Activated naive CD4-positive, alpha-beta T cell treated with anti-CD3 and anti-CD28 coated beads, Interleukin-2, amount 50 U/mL, for 24 hours (primary cell): ENCODE measurements at regions not wholly inside any gene's neighbourhood (a gene's known extent, or its start where the extent isn't known, plus 50 kb on each side); places are given as distances from the start of the nearest gene placed in this dataset.

ENCODE experiments used
- H3K27ac Mint-ChIP-seq: one replicate; pipeline ENCODE4 v1.8.0; 2021; ENCODE audit warnings: mild to moderate bottlenecking, mixed read lengths
- H3K27me3 Mint-ChIP-seq: one replicate; pipeline ENCODE4 v1.8.0; 2021; ENCODE audit warnings: mixed read lengths
- H3K36me3 Mint-ChIP-seq: one replicate; pipeline ENCODE4 v1.8.0; 2021; ENCODE audit warnings: mixed read lengths
- H3K4me1 Mint-ChIP-seq: one replicate; pipeline ENCODE4 v1.8.0; 2021; ENCODE audit warnings: mixed read lengths
- H3K4me3 Mint-ChIP-seq: one replicate; pipeline ENCODE4 v1.8.0; 2021; ENCODE audit warnings: mild to moderate bottlenecking, mixed read lengths
- H3K9me3 Mint-ChIP-seq: one replicate; pipeline ENCODE4 v1.8.0; 2021; ENCODE audit warnings: mixed read lengths

DNA sequence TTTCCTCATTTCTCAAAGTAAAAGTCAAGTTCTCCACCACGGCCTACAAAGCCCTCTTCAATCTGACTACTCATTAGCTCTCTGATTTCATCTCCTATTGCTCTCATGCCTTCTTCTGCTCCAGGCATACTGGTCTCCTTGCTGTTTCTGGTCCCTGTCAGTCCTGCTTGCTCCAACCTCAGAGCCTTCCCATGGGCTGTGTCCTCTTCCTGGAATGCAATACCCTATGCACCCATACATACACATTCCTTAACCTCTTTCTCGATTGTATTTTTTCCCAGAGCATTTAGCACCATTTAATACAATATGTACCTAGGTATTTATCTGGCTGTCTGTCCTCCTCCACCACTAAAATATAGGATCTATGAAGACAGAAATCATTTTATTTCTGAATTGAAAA lies 385.2 kb downstream of the GASK1B start:
- Mint-ChIP-seq H3K4me1 (no peaks in the 10 kb centered on the region), H3K9me3 (no peaks in the 10 kb centered on the region), H3K4me3 (no peak overlapping the region), H3K27ac (no peak overlapping the region), H3K36me3 (no peaks in the 10 kb centered on the region), H3K27me3 (no peaks in the 10 kb centered on the region)

DNA sequence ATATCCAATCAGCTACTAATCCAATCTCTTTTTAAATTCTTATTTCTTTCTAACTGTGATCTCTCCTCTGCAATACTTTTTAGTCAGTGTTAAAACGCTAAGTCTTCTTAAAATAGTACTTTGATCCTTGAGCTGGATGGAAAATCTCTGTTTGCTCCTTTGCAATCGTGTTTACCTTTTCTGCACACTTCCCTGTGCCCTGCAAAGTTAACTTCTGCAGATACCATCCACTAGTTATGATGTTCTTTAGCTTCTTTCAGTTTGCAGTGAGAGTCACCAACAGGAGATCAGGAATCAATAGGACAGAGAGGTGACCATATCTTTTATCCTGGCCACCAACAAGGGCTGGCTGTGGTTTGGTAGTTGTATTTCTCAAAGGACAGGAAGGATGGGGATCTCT lies 391.5 kb downstream of the GASK1B start:
- Mint-ChIP-seq H3K9me3 (no peaks in the 10 kb centered on the region), H3K4me1 (no peaks in the 10 kb centered on the region), H3K27ac (no peak overlapping the region), H3K4me3 (no peak overlapping the region), H3K27me3 (no peaks in the 10 kb centered on the region), H3K36me3 (no peaks in the 10 kb centered on the region)

DNA sequence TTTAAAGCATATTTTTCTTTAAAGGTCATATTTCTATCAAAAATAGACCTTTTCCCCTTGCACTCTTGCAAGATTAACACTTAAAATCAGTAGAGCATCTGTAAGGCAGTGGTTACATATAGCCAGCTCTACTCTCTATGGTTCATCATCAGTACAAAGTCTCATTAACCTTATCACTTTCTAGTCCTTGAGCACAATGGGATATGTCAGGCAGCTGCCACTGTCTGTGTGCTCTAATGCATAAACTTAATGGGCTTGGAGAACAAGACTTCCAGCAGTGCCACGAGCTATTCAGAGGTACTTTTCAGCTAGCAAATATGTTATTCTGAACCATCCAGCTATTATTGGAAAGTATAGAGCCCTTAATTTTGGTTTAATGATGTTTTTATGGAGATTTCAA lies 393.7 kb downstream of the GASK1B start:
- Mint-ChIP-seq H3K4me1 (no peaks in the 10 kb centered on the region), H3K27ac (no peak overlapping the region), H3K9me3 (no peaks in the 10 kb centered on the region), H3K4me3 (no peak overlapping the region), H3K36me3 (no peaks in the 10 kb centered on the region), H3K27me3 (no peaks in the 10 kb centered on the region)

DNA sequence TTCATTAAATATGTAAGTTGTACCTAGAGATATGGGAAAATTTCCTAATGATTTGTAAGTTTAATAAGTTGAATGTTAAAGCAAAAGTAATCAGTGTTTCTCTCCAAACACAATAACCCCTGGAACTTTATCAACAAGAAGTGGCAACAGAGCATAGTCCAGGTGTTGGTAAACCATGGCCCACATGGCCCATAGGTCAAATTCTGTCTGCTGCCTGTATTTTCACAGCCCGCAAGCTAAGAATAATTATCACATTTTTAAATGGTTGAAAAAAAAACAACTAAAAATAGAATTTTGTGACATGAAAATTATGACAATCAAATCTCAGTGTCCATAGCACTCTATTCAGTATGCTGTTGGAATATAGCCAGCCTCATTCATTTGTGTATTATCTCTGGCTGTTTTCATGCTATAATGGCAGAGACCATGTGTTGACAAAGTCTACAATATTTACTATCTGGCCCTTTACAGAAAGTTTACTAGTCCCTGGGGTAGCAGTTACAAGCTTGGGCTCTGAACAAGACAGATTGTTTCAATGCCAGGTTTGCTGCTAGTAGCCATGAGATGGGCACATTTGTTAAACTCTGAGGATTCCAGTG lies 395.8 kb downstream of the GASK1B start:
- Mint-ChIP-seq H3K4me3 (no peak overlapping the region), H3K27me3 (no peaks in the 10 kb centered on the region), H3K4me1 (no peaks in the 10 kb centered on the region), H3K9me3 (no peaks in the 10 kb centered on the region), H3K27ac (no peak overlapping the region), H3K36me3 (no peaks in the 10 kb centered on the region)

DNA sequence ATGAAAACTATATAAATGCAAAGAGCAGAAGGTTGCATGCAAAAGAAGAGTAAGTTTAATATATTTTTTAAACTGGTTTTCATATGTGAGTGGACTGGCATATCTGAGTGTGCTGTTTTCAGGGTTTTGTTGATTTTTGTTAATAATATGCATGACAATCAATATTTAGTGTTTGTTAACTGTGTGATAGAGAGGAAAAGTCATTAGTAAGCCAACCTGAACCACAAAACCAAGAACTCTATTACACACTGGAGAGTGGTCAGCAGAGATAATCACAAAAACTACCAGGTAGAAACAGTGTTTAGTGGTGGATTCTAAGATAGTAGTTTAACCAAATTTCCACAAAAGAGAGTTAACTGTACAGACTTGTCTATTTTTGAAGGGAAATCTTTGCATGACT lies 396.9 kb downstream of the GASK1B start:
- Mint-ChIP-seq H3K36me3 (no peaks in the 10 kb centered on the region), H3K9me3 (no peaks in the 10 kb centered on the region), H3K4me3 (no peak overlapping the region), H3K27ac (no peak overlapping the region), H3K27me3 (no peaks in the 10 kb centered on the region), H3K4me1 (no peaks in the 10 kb centered on the region)

DNA sequence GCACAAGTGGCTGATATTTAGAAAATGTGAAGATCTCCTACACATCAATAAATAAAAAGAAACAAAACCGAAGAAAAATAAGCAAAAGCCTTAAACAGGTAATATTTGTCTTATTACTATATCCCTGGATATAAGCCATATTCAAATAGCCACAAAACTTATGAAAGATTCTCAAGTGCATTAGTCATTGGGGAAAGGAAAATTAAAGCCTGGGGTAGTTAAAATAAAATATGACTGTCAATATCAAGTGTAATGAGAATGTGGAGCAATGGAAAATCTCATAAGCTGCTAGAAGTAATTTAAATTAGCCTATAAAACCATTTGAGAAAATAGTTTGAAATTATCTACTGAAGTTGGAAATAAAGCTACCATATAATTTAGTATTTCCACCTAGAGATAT lies 399.9 kb downstream of the GASK1B start:
- H3K36me3 Mint-ChIP-seq: no peaks in the 10 kb centered on the region
- no peaks in the 10 kb centered on the region for H3K27me3 Mint-ChIP-seq
- H3K9me3 Mint-ChIP-seq: no peaks in the 10 kb centered on the region
- H3K27ac Mint-ChIP-seq: no peak overlapping the region
- no peaks in the 10 kb centered on the region for H3K4me1 Mint-ChIP-seq
- no peak overlapping the region for H3K4me3 Mint-ChIP-seq

DNA sequence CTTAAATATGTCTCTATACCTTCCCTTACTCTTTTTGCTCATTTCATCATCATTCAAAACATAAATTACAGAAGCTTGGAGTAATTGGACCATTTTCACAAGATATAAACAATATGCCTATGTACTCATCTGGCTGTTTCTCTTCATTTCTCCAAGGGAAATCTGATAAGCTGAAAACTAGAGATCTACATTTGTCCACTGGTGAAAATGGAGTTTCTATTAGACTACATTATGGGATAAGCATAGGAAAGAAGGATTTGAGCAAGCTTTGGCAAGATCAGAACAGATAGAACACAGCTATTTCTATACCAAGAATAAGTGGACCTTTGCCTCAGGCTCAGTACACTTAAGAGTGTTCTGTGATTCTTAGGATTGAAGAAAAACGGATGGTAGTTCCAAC lies 404.4 kb downstream of the GASK1B start:
- Mint-ChIP-seq H3K9me3 (no peaks in the 10 kb centered on the region), H3K27ac (no peak overlapping the region), H3K36me3 (no peaks in the 10 kb centered on the region), H3K4me1 (no peaks in the 10 kb centered on the region), H3K4me3 (no peak overlapping the region), H3K27me3 (no peaks in the 10 kb centered on the region)

DNA sequence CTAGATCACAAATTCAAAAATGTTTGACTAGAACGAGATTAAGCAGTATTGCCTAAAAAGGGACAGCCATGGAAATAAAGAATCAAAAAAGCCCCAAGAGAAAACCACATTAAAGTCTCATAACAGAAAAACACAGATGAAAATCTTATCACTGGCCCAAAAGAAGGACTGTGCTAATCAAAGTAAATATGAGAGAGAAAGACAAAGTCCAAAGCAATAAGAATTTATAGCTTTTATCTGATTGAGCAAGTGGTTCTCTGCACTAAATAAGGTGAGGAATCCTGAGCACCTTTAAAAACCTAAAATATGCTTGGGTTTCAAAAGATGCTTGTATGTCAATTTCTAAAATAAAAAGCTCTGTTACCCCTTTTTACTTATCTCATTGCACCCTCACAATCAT lies 409.3 kb downstream of the GASK1B start:
- Mint-ChIP-seq H3K4me3 (no peak overlapping the region), H3K9me3 (peaks cover 6% of the 10 kb centered on the region), H3K27ac (no peak overlapping the region), H3K36me3 (no peaks in the 10 kb centered on the region), H3K27me3 (no peaks in the 10 kb centered on the region), H3K4me1 (no peaks in the 10 kb centered on the region)

DNA sequence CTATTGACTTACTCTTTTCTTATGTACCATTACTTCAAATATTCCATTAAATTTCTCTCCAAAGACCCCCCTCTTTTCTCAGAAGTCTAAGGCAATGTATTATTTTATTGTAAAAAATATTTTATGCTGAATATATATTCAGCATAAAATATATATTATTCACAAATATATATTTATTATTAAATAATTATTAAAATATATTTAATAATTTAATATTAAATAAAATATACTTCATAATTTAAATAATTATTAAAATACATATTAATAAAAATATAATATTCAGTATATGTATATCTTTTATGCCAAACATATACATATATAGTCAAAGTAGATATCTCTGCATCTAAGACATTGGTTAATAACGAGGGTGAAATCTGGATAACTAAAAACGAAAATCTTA lies 418.4 kb downstream of the GASK1B start:
- Mint-ChIP-seq H3K27ac (no peak overlapping the region), H3K27me3 (no peaks in the 10 kb centered on the region), H3K4me3 (no peak overlapping the region), H3K36me3 (no peaks in the 10 kb centered on the region), H3K4me1 (no peaks in the 10 kb centered on the region), H3K9me3 (peaks cover 12% of the 10 kb centered on the region)

DNA sequence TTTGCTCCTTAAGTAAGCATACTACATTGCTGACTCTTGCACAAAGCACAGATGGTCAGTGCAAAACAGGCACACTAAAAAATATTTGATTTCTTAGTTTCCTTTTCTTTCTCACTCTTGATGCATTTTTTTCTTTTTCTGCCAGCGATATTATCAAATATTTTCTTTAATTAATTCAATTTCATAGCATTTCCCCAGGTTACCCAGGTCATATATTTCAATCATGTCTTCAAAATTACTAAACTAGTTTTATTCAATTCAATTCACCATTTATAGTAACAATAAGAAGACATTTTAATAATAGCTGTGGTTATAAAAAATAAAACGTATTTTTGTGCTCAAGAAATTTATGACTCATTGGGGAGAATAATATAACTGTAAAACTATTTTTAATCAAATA lies 421.2 kb downstream of the GASK1B start:
- no peak overlapping the region for H3K27ac Mint-ChIP-seq
- no peaks in the 10 kb centered on the region for H3K4me1 Mint-ChIP-seq
- no peaks in the 10 kb centered on the region for H3K27me3 Mint-ChIP-seq
- H3K4me3 Mint-ChIP-seq: no peak overlapping the region
- peaks cover 8% of the 10 kb centered on the region for H3K9me3 Mint-ChIP-seq
- H3K36me3 Mint-ChIP-seq: no peaks in the 10 kb centered on the region

DNA sequence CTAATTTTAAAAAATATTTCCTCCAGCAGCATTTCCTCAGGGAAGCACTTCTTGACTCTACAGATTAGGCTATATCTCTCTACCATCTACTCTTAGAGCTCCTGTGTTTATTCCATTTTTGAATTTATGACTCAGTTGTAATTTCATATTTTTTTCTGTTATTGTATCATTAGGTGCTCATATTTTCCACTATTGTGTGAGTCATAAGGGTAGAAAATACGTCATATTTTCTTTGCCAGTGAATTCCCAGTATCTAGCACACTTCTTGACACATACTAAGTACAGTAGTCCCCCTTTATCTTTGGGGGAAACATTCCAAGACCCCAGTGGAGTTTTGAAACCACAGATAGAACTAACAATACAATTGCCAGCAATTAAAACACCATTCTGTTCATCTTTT lies 431.2 kb downstream of the GASK1B start:
- H3K4me3 Mint-ChIP-seq: no peak overlapping the region
- no peaks in the 10 kb centered on the region for H3K27me3 Mint-ChIP-seq
- H3K27ac Mint-ChIP-seq: no peak overlapping the region
- H3K4me1 Mint-ChIP-seq: no peaks in the 10 kb centered on the region
- H3K9me3 Mint-ChIP-seq: no peaks in the 10 kb centered on the region
- H3K36me3 Mint-ChIP-seq: no peaks in the 10 kb centered on the region

DNA sequence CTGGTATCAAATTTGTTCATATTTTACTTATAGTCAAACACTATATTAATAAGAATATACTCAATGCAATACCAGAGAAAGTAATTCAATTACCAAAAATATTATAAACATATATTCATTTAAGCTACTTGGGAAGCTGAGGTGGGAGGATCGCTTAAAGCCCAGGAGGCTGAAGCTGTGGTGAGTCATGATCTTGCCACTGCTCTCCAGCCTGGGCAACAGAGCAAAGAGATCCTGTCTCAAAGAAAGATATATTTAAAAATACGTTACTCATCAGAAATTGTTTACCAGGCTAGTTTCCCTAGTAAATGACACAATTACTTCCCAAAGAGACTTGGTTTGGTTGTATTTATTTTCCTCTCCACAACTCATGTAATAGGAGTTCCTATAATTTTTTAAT lies 433.6 kb downstream of the GASK1B start:
- no peak overlapping the region for H3K27ac Mint-ChIP-seq
- no peak overlapping the region for H3K4me3 Mint-ChIP-seq
- H3K36me3 Mint-ChIP-seq: no peaks in the 10 kb centered on the region
- H3K9me3 Mint-ChIP-seq: no peaks in the 10 kb centered on the region
- H3K4me1 Mint-ChIP-seq: no peaks in the 10 kb centered on the region
- no peaks in the 10 kb centered on the region for H3K27me3 Mint-ChIP-seq

DNA sequence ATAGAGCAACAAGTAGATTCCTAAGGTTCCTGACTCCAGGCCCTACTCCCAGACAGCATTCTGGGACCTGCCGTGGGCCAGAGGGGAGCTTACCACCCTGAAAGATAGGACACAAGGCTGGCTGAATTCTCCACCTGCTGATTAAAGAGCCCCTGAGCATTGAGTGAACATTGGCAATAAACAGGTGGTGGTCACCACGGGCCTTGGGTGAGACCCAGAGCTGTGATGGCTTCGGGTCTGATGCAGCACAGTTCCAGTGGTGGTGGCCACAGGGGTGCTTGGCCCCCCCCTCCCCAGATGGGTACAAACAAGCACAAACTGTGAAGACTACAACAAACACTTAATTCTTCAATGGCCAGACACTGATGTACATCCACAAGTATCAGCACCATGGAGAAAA lies 444.6 kb downstream of the GASK1B start:
- H3K27me3 Mint-ChIP-seq: no peaks in the 10 kb centered on the region
- H3K27ac Mint-ChIP-seq: no peak overlapping the region
- H3K4me3 Mint-ChIP-seq: no peak overlapping the region
- H3K36me3 Mint-ChIP-seq: no peaks in the 10 kb centered on the region
- no peaks in the 10 kb centered on the region for H3K4me1 Mint-ChIP-seq
- no peaks in the 10 kb centered on the region for H3K9me3 Mint-ChIP-seq

DNA sequence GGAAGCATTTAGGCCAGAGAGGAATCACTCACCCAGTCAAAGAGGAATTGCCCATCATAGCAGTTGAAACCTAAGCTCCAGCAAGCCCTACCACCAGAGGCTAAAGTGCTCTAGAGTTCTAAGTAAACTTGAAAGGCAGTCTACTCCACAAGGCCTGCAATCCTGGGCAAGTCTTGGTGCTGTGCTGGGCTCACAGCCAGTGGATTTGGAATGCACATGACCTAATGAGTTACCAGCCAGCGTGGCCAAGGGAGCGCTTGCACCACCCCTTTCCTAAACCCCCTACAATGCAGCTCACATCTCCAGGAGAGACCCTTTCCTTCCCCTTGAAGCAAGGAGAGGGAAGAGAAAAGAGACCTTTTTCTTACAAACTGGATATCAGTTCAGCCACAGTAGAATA lies 445.7 kb downstream of the GASK1B start:
- no peaks in the 10 kb centered on the region for H3K36me3 Mint-ChIP-seq
- no peaks in the 10 kb centered on the region for H3K4me1 Mint-ChIP-seq
- H3K27ac Mint-ChIP-seq: no peak overlapping the region
- H3K27me3 Mint-ChIP-seq: no peaks in the 10 kb centered on the region
- H3K4me3 Mint-ChIP-seq: no peak overlapping the region
- H3K9me3 Mint-ChIP-seq: no peaks in the 10 kb centered on the region

DNA sequence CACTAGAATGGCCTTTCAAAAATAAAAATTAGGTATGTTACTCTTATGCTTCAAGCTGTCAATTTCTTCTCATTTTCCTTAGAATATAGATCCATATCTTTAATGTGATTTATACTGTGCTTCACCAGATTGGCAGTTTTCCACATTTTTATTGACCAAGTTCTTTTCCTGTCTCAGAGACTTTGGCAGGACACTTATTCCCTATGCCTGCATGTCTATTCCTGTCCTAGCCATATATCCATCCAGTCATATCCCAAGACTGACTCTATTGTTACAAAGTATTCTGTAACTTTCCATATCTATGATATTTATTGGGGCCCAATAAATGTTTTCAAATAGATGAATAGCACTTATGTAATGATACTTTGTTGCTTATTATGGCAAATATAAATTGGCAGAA lies 450.7 kb downstream of the GASK1B start:
- Mint-ChIP-seq H3K4me3 (no peak overlapping the region), H3K36me3 (no peaks in the 10 kb centered on the region), H3K27ac (no peak overlapping the region), H3K4me1 (no peaks in the 10 kb centered on the region), H3K27me3 (no peaks in the 10 kb centered on the region), H3K9me3 (peaks cover 5% of the 10 kb centered on the region)

DNA sequence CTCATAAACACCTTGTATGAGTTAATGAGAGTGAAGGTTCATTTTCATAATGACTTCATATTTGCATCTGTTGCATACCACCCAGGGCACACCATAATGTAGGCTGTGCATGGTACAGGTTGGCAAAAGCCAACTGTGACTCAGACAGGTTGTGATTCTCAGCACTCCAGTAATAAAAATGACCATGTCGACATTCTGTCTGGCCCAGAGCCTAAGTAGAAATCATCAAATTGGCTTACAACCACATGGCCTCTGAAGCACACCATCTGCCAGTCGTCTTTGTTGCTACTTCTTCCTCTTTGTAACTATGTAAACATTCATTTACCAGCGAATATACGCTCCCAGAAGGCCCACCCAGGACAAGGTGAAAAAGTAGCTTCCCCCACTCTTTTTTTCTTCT lies 459.5 kb downstream of the GASK1B start:
- H3K27ac Mint-ChIP-seq: no peak overlapping the region
- no peak overlapping the region for H3K4me3 Mint-ChIP-seq
- no peaks in the 10 kb centered on the region for H3K27me3 Mint-ChIP-seq
- no peaks in the 10 kb centered on the region for H3K36me3 Mint-ChIP-seq
- H3K4me1 Mint-ChIP-seq: no peaks in the 10 kb centered on the region
- H3K9me3 Mint-ChIP-seq: no peaks in the 10 kb centered on the region

DNA sequence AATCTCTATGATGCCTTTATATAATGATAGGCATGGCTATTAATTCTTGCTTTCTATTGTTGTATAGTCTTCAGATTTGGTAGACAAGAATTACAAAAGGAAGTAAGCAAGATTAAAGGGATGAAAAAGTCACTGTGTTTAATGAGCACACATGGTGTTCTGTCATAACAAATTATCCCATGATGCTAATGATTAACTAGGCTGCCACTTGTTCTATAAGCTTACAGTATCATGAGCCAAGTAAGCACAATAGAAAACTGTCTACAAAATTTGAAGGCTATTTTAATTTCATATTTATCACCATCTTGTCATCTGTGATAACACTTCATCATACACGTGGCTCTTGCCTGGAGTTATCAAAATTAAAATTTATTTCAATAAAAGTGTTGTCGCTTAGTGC lies 466.7 kb downstream of the GASK1B start:
- Mint-ChIP-seq H3K4me3 (no peak overlapping the region), H3K36me3 (no peaks in the 10 kb centered on the region), H3K4me1 (no peaks in the 10 kb centered on the region), H3K27ac (no peak overlapping the region), H3K27me3 (no peaks in the 10 kb centered on the region), H3K9me3 (no peaks in the 10 kb centered on the region)
